Endothelial cell of umbilical vein (primary cell): ENCODE measurements at regions not wholly inside any gene's neighbourhood (a gene's known extent, or its start where the extent isn't known, plus 50 kb on each side); places are given as distances from the start of the nearest gene placed in this dataset.

Source experiments
- BruUV-seq: library from RNA; stranded (reverse); fragments of 400-500 nt; replicated peaks from 2 replicates; lab custom pipeline; 2021; lab: Mats Ljungman, UMichigan
- CTCF ChIA-PET: fragments of 300-600, 350-600 bp; sonication (Branson Sonifier 250); formaldehyde crosslinking; loops from one replicate; lab custom pipeline; 2021; ENCODE audit warnings: antibody characterized with exemption, inconsistent platforms; lab: Charles Lee
- POLR2A ChIA-PET: fragments of 300-600, 350-600 bp; sonication (Branson Sonifier 250); formaldehyde crosslinking; loops from one replicate; lab custom pipeline; 2021; ENCODE audit warnings: antibody characterized with exemption, inconsistent platforms; lab: Charles Lee
- DNase-seq: peaks from one replicate; pipeline ENCODE4 v3.0.0-alpha.2; 2011; ENCODE audit warnings: low read depth, low spot score
- FAIRE-seq: peaks from 2 replicates; lab custom pipeline; 2011; peaks lifted over from hg19 to GRCh38; lab: Jason Lieb, UNC
- H2AFZ ChIP-seq: 2 replicates; pipeline ENCODE4 v1.6.0; 2012; ENCODE audit warnings: low read depth, low read length, control low read depth, inconsistent platforms
- H3K27ac ChIP-seq: 2 replicates; pipeline ENCODE4 v1.5.1; 2011; ENCODE audit warnings: low read depth, mild to moderate bottlenecking, control low read depth, low read length, moderate library complexity; ENCODE audit not compliant: insufficient read depth
- H3K27me3 ChIP-seq, 2 experiments: 2 replicates each; pipeline versions ENCODE4 v1.6.0 to v1.6.1; 2011; ENCODE audit warnings: low read length in 2 of 2, mixed read lengths in 1 of 2; ENCODE audit not compliant: control insufficient read depth in 2 of 2, insufficient read depth in 2 of 2
- H3K36me3 ChIP-seq, 2 experiments: 2 replicates in 1 of 2; 3 replicates in 1 of 2; pipeline ENCODE4 v1.5.1; 2011; ENCODE audit warnings: low read length in 2 of 2, mild to moderate bottlenecking in 1 of 2, moderate library complexity in 1 of 2; ENCODE audit not compliant: control insufficient read depth in 2 of 2, insufficient read depth in 2 of 2; ENCODE audit errors: extremely low read depth in 1 of 2
- H3K4me1 ChIP-seq: 3 replicates; pipeline ENCODE4 v1.5.1; 2011; ENCODE audit warnings: mild to moderate bottlenecking, low read length; ENCODE audit not compliant: control insufficient read depth, insufficient read depth; ENCODE audit errors: extremely low read depth
- H3K4me2 ChIP-seq: 2 replicates; pipeline ENCODE4 v1.6.1; 2011; ENCODE audit warnings: low read length, control low read depth, mixed read lengths; ENCODE audit not compliant: insufficient read depth
- H3K4me3 ChIP-seq, 3 experiments: fragments of 200-600 bp in 1 of 3; sonication (generic), shearing (Covaris generic) in 1 of 3; replicated peaks in 1 of 3; 2 replicates each; pipeline ENCODE4 v1.5.1; 2011 to 2016; ENCODE audit warnings: control low read depth in 3 of 3, low read length in 3 of 3, mild to moderate bottlenecking in 2 of 3, inconsistent platforms in 1 of 3, low read depth in 1 of 3, moderate library complexity in 1 of 3; ENCODE audit not compliant: insufficient read depth in 1 of 3
- H3K79me2 ChIP-seq: 2 replicates; pipeline ENCODE4 v1.6.0; 2012; ENCODE audit warnings: low read length, inconsistent platforms; ENCODE audit not compliant: control insufficient read depth, insufficient read depth
- H3K9ac ChIP-seq: replicated peaks from 2 replicates; pipeline ENCODE3; 2011; ENCODE audit warnings: low read length, control low read depth; ENCODE audit not compliant: insufficient read depth; ENCODE audit errors: extremely low read depth
- H3K9me1 ChIP-seq: replicated peaks from 3 replicates; pipeline ENCODE4 v1.6.0; 2011; ENCODE audit warnings: mild to moderate bottlenecking, low read length; ENCODE audit not compliant: control insufficient read depth, insufficient read depth; ENCODE audit errors: extremely low read depth
- H3K9me3 ChIP-seq: replicated peaks from 2 replicates; pipeline ENCODE4 v1.5.1; 2012; ENCODE audit warnings: low read length, inconsistent platforms; ENCODE audit not compliant: control insufficient read depth, insufficient read depth
- H4K20me1 ChIP-seq: replicated peaks from 2 replicates; pipeline ENCODE3; 2011; ENCODE audit warnings: mild to moderate bottlenecking, low read length; ENCODE audit not compliant: control insufficient read depth, insufficient read depth; ENCODE audit errors: extremely low read depth
- CTCF ChIP-seq, 2 donors: IDR thresholded peaks; 1 replicate in 1 of 2; 2 replicates in 1 of 2; pipeline ENCODE4 v1.5.1; 2011; ENCODE audit warnings: low read length in 2 of 2, mild to moderate bottlenecking in 2 of 2, moderate library complexity in 2 of 2, control low read depth in 1 of 2, inconsistent platforms in 1 of 2, low read depth in 1 of 2; ENCODE audit not compliant: insufficient read depth in 1 of 2; ENCODE audit errors: extremely low read depth in 1 of 2
- EZH2 ChIP-seq: IDR thresholded peaks from 2 replicates; pipeline ENCODE4 v1.6.1; 2012; ENCODE audit warnings: borderline replicate concordance, low read depth, mild to moderate bottlenecking, moderate library complexity, low read length, inconsistent platforms; ENCODE audit not compliant: severe bottlenecking
- FOS ChIP-seq: IDR thresholded peaks from 2 replicates; pipeline ENCODE4 v1.6.1; 2011; ENCODE audit warnings: mild to moderate bottlenecking, low read length, moderate library complexity, borderline replicate concordance; ENCODE audit not compliant: insufficient read depth
- GATA2 ChIP-seq: IDR thresholded peaks from 2 replicates; pipeline ENCODE4 v1.7.0; 2011; ENCODE audit warnings: low read depth, mild to moderate bottlenecking, moderate library complexity, mixed read lengths, low read length; ENCODE audit not compliant: insufficient read length, insufficient read depth
- JUN ChIP-seq: IDR thresholded peaks from 2 replicates; pipeline ENCODE4 v1.6.1; 2011; ENCODE audit warnings: borderline replicate concordance, low read depth; ENCODE audit not compliant: insufficient read length, insufficient read depth
- MAX ChIP-seq: IDR thresholded peaks from 2 replicates; pipeline ENCODE4 v1.6.1; 2011; ENCODE audit not compliant: insufficient read depth, insufficient read length
- MYC ChIP-seq: IDR thresholded peaks from one replicate; pipeline ENCODE4 v1.6.1; 2011; ENCODE audit warnings: mild to moderate bottlenecking, low read depth, low read length
- POLR2A ChIP-seq: IDR thresholded peaks from 2 replicates; pipeline ENCODE4 v1.6.1; 2012; ENCODE audit warnings: low read depth, mild to moderate bottlenecking, control low read depth, low read length
- POLR2AphosphoS5 ChIP-seq: IDR thresholded peaks from 2 replicates; pipeline ENCODE4 v1.6.1; 2012; ENCODE audit warnings: low read depth, mild to moderate bottlenecking, control low read depth, low read length, moderate library complexity; ENCODE audit not compliant: insufficient read depth
- dilution Hi-C: fragments of 300-500 bp; cut with MboI; formaldehyde crosslinking; loops from one replicate; pipeline ENCODE4 v1.15.0; 2019; ENCODE audit warnings: low sequenced_read_pairs; ENCODE audit not compliant: extremely low pct_ligation_motif_present
- intact Hi-C: fragments of 100-400 bp; cut with micrococcal nuclease; formaldehyde crosslinking; loops from one replicate; pipeline ENCODE4 v1.10.0; 2022

- H3K79me2 ChIP-seq, result no peaks in the 10 kb centered on the region
- no peaks in the 10 kb centered on the region for H4K20me1 ChIP-seq
- H3K4me3 ChIP-seq, result no peak overlapping the region
- intact Hi-C loops, result no loop called here
- H3K9me3 ChIP-seq, result no peaks in the 10 kb centered on the region
- H3K9me1 ChIP-seq, result no peaks in the 10 kb centered on the region
- H3K27ac ChIP-seq, result no peak overlapping the region
- ChIA-PET CTCF (no interaction called here), POLR2A (no interaction called here)
- no TSS peak for BruUV-seq
- TF ChIP-seq EZH2 (no peak), FOS (no peak), GATA2 (no peak), CTCF (IDR thresholded peaks at IDR 0.05; ENCODE audit: extremely low read depth in 1 of 2, insufficient read depth in 1 of 2, low read depth in 1 of 2, low read length in 2 of 2) (no peak), JUN (no peak), POLR2A (no peak), POLR2AphosphoS5 (no peak), MYC (no peak), MAX (no peak)
- H3K27me3 ChIP-seq, result peaks cover 0 to 4% of the 10 kb centered on the region in 2 experiments
- no peak overlapping the region for H3K9ac ChIP-seq
- no peak overlapping the region for H3K4me2 ChIP-seq
- no peak overlapping the region for H2AFZ ChIP-seq
- DNase-seq, result no peak
- no peaks in the 10 kb centered on the region for H3K36me3 ChIP-seq
- FAIRE-seq, result no peak
- no peaks in the 10 kb centered on the region for H3K4me1 ChIP-seq
- dilution Hi-C loops, result no loop called here
Observed at GRCh38 chr10:22875581-22875980, 52.3 kb upstream of the ARMC3 start.
